Activated T-cell treated with anti-CD3 and anti-CD28 coated beads, Interleukin-2, amount 50 U/mL, for 48 hours (primary cell): ENCODE measurements at regions not wholly inside any gene's neighbourhood (a gene's known extent, or its start where the extent isn't known, plus 50 kb on each side); places are given as distances from the start of the nearest gene placed in this dataset.
"Not testable (repeated sequence)": the region's sequence is repeated elsewhere in the genome, so short reads cannot be mapped to it uniquely, and the experiment has no call there.

Experiments used
- DNase-seq, 2 experiments: peaks; one replicate each; pipeline ENCODE4 v3.0.0-alpha.2; 2020

DNA sequence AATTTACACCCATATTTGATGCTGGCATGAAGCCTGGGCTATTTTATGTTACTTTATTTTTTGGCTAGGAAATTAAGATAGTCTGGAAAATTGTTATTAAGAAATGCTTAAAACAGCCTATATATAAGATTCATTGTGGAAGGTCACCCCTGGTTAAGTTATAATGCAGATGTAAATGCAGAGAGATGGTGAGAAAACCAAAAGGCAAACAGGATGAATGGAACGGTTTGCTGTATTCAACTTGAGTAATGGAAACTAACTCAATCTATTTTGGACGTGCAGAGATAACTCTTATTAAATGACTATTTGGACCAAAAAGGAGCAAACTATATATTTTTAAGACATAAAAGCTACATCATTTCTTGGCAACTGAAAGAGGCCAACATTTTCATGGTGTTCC lies 446.3 kb upstream of the FRG1 start:
- DNase-seq = no peak

DNA sequence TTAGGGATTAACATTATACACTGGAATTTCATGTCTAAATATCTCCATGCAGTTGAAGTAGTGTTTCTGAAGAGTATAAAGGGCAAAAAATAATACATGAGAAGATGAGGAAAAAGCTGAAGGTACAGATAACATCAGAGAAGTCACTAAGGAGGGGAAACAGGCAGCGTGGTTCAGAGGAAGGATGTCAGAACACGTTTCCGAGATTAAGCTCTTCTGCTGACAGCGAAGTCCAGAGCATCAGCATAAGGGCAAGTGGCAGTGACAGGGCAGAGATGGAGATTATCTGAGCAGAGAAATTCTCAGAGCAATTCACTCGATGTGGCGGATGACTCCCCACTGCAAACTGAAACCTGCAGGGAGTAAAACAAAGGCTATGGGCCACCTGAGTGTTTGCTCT lies 443.2 kb upstream of the FRG1 start:
- no peak for DNase-seq

DNA sequence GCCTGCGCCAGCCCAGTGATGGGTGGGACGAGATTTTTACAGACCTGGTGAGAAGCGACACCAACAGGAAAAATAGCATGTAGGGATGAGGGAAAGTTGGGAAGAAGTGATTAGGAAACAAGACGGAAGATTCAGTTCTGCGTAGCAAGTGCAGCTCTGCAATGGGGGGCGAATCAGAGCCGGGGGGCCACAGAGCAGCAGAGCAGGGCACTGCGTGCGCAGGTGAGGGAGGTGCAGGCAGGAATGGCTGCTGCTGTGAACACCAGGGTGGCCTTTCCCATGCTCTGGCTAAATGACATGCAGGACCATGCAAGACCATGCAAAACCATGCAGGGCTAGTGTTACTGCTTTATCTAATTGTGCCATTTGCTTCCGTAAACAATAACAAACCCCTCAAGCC lies 442.7 kb upstream of the FRG1 start:
- no peak for DNase-seq

DNA sequence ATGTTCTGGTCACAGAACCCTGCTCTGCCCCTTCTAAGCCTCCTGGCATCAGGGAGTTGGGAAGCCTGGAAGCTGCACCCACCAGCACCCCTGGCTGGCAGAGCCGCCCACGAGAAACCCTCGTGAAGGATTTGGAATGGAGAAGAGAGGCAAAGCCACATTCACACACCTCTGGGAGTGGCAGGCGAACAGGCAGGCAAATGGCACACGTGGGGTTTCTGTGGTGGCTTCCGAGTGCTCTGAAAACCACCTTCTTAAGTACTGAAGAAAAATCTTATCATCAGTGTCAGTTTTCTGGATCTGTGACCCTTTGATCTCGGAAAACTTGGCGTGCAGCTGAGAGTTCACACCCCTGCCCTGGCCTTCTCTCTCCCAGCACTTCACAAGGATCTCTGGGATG lies 442.2 kb upstream of the FRG1 start:
- DNase-seq = no peak

DNA sequence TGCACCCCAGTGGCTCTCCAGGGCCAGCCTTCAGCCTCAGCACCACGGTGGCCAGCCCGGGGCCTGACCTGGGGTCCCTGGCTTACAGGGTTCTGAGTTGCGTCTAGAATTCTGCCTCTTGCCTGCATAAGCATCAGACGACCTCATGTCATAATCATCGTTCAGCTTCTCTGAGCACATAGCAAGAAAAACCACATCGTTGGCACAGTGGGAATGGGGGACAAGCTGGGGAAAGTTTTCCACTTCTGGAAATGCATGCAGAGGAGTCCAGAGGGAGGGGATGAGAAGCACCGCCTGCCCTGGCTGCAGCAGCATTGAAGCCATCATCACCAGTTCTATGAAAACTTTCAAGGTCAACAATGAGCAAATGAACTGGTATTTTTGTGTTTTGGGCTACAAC lies 441.0 kb upstream of the FRG1 start:
- DNase-seq = no peak

DNA sequence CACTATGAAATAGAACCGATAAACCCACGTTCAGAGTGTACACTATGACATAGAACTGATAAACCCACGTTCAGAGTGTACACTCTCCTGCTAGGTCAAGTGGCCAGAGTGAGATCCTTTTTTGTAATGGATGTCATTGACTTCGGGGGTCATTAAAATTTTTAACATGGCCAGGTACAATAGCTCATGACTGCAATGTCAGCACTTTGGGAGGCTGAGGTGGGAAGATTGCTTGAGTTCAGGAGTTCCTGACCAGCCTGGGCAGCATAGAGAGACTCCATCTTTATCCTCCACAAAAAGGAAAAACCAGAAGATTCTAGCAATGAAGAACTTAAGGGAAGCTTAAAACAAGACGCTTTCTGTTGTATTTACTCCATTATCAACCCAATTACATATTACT lies 439.7 kb upstream of the FRG1 start:
- no peak for DNase-seq

DNA sequence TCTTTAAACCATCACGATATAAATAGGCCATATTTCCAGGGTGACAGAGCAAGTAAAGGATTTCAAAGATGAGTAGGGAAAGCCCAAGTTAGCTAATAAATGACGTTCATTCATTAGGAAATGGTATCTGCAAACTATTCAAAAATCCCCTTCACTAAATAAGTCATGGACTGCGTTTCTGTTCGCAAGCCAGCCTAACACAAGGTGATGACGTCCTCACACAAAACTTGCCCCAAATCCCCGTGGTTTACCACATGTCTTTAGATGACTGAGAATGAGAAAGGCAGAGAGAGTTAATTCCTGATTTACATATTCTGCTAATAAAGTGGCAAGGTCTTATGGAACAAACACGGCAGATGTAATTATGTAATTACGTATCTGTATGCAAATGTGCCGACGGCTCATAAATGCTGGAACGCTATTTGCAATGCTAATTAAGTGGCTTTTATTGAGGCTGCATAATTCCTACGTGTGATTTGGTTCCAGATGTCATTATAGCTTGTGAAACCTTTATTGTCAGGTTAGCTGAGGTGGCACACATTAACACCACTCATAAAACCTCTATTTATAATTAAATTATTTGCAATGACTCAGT lies 437.7 kb upstream of the FRG1 start:
- DNase-seq = no peak

DNA sequence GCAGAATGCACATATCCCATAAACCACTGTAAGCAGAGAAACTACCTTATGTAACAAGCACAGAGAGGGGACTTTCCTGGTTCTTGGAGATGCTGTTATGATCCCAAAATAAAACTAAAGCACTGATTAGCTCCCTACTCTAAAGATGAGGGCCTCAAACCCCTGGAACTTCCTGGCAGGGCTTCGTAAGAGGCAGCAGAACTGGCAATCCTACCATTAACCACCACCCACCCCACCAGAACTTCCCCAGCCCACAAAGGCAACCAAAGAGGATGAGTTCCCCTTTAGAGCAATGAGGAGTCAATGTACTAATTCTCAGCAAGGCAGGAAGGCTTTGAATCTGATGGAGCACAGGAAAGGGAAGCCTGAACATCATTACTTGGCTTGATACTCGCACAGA lies 436.5 kb upstream of the FRG1 start:
- DNase-seq = no peak

DNA sequence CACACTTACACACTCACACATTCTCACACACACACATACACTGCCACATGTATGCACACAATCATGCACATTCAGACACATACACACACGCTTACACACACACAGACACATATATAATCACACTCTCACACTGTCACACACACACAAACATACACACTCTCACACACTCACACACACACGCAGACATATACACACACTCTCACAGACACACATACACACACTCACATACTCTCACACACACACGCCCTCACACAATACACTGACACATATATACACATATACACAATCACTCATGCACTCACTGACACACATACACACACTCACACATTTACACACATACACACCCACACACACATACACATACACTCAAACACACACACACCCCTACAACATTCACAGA lies 435.3 kb upstream of the FRG1 start:
- DNase-seq = no peak

DNA sequence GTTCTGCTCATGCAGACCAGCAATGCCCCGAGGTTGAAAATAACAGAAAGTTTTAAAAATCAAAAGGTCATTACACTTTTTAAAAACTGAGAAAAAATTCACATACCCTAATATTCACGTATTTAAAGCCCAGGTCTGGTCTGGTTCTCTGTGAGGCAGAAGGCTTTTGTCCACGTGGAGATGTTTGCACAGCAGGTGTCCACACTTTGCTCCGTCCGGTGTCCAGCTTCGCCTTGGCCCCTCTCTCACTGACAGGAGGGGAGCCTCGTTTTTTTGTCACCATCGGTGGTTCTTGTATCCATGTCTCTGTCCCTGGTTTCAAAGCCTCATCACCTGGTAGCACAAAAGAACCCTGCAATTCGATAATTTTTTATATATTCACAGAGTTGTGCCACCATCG lies 434.6 kb upstream of the FRG1 start:
- DNase-seq = no peak

DNA sequence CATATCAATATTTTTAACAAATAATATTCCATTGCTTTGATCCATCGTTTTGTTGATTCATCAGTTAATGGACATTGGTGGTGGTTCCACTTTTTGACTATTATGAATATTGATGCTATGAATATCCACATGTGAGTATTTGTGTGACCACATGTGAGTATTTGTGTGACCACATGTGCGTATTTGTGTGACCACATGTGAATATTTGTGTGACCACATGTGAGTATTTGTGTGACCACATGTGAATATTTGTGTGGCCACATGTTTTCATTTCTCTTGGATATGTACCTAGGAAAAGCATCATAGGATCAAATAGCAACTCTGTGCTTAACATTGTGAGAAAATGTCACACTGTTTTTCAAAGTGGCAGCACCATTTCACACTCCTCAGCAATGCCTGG lies 433.6 kb upstream of the FRG1 start:
- DNase-seq = no peak

DNA sequence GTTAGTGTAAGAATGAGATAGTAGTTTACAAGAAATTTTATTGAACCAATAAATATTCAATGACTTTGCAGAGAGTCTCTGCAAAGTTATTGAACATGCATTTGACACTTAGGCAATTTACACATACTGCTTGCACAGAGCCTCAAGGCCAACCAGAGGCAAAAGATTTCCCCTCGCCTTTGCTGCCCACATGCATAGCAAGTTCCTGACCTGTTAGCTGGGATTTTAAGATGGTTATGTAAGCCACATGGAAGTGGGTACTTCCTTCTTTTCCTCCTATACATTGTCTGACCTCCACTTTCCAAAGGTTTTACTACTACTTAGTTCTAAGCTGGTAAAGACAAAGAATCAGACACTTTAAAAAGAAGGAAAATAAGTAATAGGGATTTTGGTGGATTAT lies 430.1 kb upstream of the FRG1 start:
- DNase-seq = no peak

DNA sequence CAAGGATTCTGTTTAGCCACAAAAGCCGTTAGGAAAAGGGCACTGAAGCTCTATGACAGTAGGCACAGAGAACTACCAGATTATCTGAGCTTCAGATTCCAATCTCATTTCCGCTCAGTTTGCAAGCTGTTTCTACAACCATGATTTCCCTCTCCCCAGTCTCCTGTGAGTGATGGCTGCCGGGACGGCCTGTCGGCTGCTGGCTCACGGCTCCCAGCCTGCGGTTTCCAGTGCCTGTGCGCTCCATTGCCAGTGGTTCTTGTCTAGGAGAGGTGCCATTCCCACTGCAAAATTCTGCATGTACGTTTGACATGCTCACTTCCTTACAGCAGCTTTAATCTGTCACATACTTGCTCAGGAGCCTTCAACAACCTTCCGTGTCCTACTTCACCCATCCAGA lies 429.1 kb upstream of the FRG1 start:
- no peak for DNase-seq

DNA sequence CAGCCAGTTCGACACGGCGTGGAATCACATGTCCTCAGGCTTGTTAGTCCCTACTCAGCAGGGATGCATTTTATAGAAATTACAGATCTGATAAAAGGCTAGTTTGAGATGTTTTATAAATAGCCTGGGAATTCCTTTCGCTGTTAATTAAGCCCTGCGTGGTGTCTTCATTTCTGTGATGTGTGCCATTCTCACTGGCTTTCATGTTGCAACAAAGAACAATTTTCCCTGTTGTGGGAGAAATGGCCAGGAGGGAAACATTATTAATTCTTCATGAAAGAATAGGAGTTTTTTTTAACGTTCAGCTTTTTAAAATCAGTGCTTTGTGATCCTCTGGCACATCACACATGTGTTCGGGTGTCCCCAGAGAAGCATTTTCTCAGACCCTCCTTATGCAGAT lies 427.3 kb upstream of the FRG1 start:
- DNase-seq = no peak

DNA sequence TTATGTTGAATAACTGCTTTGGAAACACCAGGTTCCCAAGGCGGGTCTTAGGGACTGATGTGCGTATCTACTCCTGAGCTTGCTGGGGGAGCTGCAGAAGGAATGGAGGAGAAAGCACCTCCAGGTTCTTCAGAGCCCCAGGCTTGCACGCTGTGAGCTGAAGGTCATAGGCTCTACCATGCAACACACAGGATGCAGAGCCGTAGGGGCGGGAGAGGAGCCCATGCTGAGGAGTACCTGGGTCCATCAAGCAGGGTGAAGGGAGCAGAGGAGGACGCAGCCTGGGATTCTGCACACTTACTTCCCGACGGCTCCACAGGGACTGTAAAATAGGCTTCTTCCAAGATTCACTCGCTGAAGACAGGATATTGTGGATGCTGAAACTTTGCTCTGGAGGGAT lies 426.5 kb upstream of the FRG1 start:
- DNase-seq = no peak

DNA sequence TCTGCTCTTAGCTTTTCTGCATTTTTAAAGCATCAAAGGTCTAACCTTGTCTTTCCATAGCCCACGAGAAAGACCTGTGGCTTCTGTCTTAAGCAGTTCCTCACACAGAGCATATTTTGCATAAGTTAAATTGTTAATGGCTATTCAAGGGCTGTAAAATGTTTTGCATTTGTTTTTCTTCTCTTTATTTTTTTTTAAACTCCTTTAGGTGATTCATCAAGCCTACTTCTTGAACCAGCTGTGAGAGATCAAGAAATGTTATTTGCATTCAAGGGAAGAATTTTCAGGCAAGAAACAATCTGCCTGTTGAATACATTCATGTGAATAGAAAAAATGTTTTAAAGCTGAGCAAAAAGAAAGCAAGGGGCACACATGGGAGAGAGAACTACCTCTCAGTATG lies 423.8 kb upstream of the FRG1 start:
- no peak for DNase-seq

DNA sequence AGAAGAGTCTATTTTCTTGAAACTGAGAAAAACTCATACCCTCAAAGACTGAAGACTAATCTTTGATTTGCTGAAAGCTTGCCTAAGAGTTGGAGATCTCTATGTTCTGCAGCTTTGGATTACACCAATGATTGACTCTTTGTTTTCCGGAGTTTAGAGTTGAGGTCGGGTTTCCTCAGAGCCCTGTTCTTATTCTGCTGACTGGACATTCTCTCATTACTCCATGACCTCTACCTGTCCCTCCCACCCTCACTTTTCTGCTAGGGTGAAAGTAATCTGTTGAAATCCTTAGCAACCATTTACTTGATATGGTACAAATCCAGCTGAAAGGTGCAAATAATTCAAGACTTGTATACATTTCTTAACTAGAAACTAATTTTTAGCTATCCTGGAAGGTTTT lies 421.5 kb upstream of the FRG1 start:
- no peak for DNase-seq

DNA sequence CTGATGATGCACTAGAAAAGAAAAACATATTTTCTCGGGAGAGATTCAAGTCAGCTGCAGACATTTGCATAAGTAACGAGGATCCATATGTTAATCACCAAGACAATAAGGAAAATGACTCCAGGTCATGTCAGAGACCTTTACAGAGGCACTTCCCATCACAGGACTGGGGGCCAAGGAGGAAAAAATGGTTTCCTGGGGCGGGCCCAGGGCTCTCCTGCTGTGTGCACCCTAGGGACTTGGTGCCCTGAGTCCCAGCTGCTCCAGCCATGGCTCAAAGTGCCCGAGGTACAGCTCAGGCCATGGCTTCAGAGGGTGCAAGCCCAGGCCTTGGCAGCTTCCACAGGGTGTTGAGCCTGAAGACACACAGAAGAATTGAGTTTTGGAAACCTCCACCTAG lies 415.4 kb upstream of the FRG1 start:
- no peak for DNase-seq

DNA sequence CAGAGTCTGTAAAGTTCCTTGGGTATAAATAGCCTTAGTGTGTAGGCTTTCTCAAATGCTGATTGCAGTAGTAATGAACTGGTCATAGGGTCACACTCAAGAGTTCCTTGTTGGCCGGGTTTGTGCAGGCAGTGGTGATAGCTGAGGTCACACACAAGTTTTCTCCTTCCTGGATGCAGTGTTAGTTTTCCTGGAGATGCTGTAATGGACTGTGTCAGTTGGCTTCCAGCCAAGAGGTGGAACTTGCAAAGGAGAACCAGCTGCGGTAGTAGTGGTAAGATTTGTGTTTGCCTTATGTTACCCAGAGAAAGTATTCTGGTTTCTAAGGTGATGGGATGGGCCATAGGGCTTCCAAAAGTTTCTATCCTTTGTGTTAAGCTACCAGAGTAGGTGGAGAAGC lies 409.8 kb upstream of the FRG1 start:
- no peak for DNase-seq

DNA sequence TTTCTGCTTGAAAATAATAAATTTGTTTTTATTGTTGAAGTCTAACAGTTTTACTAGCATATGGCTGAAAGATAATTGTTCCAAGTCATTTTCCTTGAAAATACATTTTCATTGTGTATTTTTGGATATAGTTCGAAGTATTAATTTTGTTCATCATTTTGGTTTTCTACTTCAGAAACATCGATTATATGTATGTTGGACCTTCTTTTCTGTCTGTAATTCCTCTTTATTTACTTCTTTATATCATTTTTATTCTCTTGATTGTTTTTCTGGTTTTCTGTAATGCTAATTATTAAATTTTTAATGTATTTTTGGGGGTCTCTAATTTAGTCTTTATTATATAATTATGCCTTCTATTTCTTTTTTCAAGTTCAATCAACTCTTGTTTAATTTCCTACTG lies 407.1 kb upstream of the FRG1 start:
- no peak for DNase-seq

DNA sequence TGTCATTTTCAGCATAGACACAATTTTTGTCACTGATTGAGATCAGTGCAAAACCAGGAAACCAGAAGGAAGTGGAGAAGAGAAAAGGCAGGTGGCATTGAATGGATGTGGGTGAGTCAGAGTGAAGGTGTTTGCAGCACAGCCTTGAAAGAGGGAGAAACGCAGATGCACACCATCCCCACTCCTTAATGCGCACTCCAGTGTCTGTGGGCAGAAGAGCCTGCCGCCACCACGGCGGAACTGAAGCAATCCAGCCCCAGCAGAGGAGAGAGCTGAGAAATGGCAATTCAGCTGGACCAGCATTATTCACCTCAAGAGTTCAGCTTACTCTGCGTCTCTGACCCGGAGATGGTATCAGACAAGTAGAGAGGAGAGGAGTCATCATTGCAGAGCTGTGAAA lies 393.1 kb upstream of the FRG1 start:
- no peak for DNase-seq

DNA sequence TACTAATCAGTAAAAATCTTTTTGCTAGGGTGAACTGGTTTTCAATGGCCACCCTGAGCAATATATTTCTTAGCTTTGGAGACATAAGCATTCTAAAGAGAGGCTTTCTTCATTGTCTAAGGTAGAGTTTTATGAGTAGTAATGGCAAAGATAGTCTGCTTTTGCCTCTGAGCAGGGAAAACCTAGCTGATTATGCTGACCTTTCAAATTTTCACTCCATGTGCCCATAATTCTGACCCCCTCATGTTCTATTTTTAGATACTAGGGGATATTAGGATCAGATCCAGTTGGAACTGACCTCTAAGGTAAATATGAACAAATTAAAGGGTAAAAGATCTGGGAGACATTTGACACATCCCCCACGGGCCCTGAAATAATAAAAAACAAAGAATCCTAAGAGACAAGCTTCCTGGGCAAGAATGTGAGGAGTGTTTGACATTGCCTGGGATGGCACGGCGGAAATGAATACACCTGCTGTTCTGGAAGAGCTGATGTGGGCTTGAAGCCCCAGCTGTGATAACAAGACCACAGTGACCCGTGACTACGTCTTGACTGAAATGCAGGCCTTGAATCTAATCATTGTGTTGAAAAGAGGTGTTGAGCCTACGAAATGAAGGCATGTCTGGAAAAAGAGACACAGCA lies 392.1 kb upstream of the FRG1 start:
- no peak for DNase-seq

DNA sequence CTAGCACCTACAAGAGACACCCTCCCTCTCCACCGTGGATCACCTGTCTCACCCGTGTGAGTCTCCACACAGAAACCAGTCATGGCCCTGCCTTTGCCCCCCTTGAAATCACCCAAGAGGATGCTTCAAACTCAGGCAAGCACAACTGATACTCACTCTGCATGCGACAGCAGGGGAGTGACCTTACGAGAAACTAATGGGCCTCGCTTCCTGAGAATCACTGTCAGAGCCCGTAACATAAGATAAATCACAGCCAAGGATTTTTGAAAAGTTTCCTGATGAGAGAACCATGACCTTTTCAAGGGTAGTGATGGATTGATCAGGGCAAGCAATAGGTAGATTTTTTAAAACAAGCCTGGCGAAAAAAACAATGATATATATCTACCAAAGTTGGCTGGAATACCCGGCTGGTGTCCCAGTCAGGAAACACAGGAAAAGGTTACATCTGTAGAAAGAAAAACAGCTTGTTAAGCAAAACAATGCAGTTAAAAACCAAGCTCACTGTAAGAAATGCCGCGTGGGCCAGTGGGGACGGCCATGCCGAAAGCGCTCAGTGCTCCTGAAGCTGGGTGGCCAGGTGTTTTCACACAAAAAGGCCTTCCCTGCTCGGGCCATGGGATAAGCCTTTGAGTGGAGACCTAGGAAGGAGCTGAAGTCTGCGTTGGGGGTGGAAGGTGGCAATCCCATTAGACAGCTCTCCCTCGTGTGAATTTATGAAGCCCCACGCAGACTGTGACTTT lies 388.6 kb upstream of the FRG1 start:
- DNase-seq = not testable (repeated sequence)

DNA sequence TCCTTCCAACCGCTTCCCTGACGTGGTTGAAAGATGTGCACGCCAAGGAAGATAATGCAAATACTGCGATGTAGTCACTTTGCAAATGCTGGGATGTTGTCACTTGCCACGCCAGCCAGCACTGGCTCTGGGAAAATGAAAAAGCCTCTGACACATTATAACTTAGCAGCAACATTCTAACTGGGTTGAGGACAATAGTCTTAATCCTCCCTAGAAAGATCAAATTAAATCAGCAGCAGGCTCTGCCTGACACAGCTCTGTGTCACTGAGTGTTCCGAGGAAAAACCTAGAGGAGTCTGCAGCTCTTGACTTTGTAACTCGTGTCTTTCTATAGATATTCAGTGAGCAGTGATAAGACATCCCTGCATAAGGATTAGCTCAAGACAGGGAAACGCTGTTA lies 380.1 kb upstream of the FRG1 start:
- DNase-seq = not testable (repeated sequence)

DNA sequence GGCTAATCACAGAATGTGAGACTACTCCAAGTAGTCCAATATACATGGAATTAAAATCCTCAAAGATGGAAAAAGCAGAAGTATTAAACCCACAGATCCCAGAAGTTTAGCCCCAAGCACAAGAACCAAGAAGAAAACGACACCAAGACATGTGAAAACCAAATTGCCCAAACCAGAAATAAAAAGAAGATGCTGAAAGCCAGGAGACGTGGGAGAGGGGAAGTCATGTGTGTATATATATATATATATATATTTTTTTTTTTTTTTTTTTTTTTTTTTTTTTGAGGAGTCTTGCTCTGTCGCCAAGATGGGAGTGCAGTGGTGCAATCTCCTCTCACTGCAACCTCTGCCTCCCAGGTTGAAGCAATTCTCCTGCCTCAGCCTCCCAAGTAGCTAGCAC lies 376.9 kb upstream of the FRG1 start:
- DNase-seq = not testable (repeated sequence)
